Stimulated activated CD4-positive, alpha-beta T cell treated with anti-CD3 and anti-CD28 coated beads, TNF-alpha, amount 100 ng/mL, for 24 hours (primary cell): ENCODE measurements at regions not wholly inside any gene's neighbourhood (a gene's known extent, or its start where the extent isn't known, plus 50 kb on each side); places are given as distances from the start of the nearest gene placed in this dataset.

Source experiments
- DNase-seq, 3 experiments: peaks; one replicate each; pipeline ENCODE4 v3.0.0-alpha.2; 2020; ENCODE audit warnings: low read depth in 3 of 3

DNA sequence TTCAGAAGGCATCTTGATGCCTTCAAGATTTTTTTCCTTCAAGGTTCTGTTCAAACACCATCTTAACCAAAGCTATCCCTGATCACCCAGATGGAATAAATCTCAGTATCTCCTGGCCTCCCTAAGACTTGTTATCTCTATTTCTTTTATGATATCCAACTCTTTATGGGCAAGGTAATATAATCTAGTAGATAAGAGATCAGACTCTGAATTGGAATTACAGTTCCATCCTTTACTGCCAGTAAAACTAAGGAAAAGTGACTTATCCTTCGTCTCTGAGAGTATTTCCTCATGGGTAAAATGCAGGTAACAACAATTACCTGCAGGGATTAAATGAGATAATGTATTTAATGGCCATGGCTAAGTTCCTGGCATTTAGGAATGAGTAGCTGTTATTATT lies 445.0 kb upstream of the DAB1 start:
- DNase-seq, result no peak

DNA sequence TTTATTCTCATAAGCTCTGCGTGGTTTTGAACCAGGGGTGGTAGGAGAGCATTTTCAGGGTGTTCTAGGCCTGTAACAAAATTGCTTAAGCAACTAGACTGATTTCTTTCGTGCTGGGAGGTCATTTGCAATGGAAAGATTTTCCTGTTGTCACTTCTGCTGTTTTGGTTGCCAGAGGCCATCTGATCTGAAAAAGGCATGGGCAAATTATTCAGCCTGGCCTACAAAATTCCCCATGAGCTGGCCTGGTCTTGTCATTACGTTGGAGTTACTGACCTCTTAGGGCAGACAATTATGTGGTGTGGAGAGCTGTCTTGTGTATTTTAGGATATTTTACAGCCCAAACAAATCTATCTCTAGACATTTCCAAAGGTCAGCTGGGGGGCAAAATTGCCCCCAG lies 444.4 kb upstream of the DAB1 start:
- DNase-seq, result no peak

DNA sequence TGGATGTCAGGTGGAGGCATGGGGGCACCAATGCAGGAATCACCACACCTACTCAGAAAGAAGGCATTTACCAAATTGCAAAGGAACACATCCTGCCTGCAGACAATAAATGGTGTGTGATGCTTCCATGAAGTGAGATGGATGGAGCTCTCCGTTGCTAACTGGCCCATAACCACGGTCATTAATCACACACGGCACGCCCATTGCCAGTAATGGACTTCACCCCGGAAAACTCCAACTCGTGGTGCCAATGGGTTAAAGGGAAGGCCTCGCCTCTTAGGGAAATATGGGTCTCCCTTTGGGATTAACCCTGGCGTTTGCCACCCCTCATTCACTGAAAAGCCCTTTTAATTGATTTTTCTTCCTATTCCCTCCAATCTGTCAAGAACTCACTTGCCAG lies 443.1 kb upstream of the DAB1 start:
- no peak for DNase-seq

GRCh38 chr1:57860931-57861565 lies 437.2 kb upstream of the DAB1 start:
- no peak for DNase-seq

DNA sequence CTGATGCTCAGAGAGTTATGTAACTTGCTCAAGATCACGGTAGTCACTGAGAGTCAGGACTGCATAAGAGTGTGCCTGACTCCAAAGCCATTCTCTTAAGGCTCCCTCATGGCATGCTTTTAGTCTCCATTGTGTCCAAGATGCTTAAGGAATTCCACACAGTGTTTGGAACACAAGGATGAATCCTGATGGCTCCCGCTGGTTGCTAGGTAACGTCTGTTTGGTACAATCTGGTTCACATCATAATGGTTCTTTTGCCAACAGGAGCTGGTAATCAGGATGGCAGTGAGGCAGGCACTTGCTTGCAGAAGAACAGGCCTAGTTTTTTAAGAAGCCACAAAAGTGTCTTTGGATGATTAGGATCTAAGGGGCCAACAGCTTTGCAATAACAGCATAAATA lies 436.5 kb upstream of the DAB1 start:
- DNase-seq, result no peak

GRCh38 chr1:57858740-57859139 lies 434.9 kb upstream of the DAB1 start:
- no peak for DNase-seq

GRCh38 chr1:57857809-57858208 lies 433.9 kb upstream of the DAB1 start:
- no peak for DNase-seq

- DNase-seq, result no peak
These were observed 430.6 kb upstream of the DAB1 start for GRCh38 chr1:57854436-57854835.

- DNase-seq, result no peak
These were observed 426.5 kb upstream of the DAB1 start for GRCh38 chr1:57850176-57850940.

GRCh38 chr1:57848406-57848805 lies 424.5 kb upstream of the DAB1 start:
- no peak for DNase-seq

DNA sequence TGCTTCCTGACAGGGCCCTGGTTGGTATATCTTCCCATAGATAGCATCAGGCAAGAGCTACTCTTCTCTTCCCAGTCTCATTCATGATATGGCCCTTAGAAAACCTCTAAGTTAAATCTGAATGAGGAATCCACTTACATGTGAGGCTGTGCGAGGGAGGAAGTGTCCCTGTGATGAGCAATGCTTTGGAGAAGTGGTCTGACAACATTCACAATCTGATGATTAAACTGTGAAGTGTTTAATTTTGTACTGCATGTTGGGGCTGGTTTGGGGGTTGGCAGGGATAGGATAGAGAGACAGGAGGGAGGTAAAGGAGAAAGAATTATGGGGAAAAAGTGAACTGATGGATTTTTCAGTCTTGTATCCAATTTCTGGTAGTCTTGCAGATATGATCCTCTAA lies 421.2 kb upstream of the DAB1 start:
- DNase-seq, result no peak

DNA sequence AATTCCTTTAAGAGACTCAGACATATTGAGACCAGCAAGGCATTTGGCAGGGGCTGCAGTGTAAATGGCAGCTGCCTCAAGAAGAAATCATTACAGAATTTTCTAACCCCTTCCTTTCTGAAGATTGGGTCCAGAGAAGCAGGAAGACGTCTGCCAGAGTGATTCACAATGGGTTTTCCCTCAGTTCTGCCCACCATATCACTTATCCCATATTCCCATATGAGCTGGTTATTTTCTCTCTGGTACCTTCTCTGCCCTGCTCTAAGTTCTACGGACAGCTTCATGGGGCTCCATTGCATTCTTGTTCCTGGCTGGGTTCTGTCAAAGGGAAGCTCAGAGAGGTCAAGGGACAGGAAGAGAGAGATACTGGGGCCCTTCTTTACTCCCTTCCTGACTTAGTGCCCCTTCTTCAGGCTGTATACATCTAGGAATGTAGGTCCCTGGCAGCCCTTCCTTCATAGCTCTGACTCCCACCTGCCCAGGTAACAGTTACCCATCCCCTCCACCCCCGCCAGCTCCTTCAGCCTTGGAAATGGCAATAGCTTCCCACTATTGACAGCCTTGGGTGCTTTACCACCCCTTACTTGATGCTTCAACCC lies 420.6 kb upstream of the DAB1 start:
- no peak for DNase-seq

DNA sequence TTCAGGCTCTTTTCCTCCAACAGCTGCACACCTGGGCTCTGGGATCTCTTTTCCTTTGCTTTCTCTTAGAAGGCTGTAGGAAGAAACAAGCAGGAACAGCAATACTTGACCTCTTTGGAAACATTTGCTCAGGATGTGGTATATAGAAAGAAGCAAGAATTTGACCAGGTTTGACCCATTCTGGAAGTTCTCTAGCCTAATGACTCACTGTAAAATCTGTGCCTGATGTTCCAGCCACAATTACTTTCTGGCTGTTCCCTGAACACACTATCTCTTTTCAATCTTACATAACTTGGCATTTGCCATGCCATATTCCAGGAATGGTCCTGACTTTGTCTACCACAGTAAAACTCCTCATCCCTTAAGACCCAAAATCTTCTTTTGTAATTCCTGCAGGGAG lies 419.9 kb upstream of the DAB1 start:
- DNase-seq, result no peak

DNA sequence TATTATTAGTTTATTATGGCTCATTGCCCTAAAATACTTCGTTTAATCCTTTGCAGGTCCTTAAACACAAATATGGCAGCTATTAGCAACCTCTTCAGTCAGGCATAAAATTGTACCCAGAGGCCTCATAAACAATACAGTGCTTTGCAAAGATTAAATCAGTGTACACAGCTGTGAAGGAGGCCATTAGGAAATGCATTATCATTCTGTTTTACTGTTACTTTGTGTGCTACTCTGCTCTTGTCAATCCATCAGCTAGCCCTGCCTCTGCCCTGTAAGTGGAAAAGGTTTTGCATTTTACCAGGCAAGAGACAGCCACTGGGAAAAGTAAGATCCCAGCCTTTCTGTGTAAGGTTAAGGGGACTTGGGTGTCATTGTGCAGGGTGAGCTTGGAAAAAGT lies 415.7 kb upstream of the DAB1 start:
- DNase-seq, result no peak

DNA sequence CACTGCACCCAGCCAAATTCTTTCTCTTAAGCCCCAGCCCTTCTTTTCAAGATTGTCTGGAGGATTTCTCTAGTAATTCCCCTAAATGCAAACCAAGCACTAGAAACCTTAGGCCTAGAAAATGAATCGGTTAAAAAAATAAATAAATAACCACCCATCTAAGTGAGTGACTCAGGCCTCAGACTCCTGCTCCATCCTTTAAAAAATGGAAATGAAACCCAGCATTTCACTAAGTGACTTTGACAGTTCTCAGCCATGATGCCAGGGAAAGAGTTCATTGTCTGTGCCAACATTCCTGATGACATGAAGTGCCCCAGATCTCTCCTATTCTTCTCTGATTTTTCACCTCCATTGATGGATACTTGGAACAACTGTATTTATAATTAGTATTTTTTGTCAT lies 415.2 kb upstream of the DAB1 start:
- DNase-seq, result no peak

- DNase-seq, result no peak
These were observed 411.8 kb upstream of the DAB1 start for GRCh38 chr1:57835620-57836019.

DNA sequence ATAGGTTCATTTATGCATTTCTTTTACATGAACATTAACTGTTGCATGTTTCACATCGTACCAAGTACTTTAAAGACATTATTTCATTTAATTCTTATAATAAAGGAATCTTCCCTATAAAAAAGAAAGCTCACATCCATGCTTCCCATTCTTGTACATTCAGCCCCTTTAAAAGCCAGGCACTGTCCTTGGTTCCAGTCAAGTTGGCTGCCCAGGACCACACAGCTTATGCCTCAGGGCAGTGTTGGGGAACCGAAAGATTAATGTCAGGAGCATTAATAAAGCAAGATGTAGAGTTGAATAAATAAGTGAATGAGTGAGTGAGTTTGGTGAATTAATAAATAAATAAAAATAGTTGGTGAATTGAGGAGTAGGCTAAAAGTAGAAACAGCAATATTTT lies 409.4 kb upstream of the DAB1 start:
- no peak for DNase-seq

DNA sequence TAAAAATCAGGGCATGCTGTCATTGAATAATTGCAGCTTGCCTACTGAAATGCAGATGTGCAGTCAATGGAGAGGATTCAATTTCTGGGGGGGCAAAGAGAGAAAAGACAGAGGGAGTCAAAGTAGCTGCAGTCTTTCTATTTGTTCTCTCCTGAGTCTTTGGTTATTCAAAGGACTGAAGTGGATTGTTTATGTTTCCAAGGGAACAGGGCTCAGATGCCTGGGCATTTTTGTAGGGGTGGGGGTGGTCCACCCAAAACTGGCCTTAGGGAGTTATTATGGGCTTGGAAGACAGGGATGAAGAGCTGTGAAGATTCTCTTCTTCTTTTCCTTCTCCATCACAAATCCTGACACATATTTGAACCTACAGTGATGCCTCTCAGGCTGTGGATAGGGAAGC lies 408.8 kb upstream of the DAB1 start:
- no peak for DNase-seq

- DNase-seq, result no peak
These were observed 407.8 kb upstream of the DAB1 start for GRCh38 chr1:57831624-57832023.

GRCh38 chr1:57826535-57826934 lies 402.7 kb upstream of the DAB1 start:
- no peak for DNase-seq

- DNase-seq, result no peak
These were observed 400.7 kb upstream of the DAB1 start for GRCh38 chr1:57824535-57824934.

DNA sequence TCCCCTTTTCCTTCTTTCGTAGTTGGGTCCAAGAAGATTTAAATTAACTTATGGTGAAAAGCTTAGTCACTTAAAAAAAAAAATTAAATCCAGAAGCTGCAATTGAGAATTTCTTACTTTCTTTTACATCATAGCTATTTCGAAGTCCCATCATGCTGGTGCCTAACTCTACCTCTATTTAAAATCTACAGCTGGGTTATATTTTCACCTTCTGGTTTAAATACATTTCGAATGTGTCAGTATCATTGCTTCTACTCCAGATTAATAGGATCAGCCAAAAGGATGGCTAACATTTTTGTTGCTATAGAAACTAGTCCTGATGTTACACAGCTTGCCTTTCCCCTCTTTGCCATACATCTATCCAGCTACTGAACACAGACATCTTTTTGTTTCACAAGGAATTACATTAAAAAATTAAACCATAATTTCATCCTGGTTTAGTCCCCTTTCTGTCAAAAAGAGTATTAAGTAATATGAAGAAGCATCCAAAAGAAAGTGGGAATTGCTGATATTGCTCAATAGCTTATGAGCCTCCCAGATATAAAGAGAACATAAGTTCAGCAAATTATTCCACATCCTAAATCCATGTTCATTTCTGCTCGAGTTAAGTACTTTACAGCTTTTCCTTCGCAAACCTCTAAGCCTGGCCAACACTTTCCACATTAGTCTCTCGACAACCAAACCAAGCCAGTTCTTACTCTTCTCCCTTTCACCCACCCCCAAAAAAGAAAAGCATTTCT lies 396.7 kb upstream of the DAB1 start:
- DNase-seq, result no peak

DNA sequence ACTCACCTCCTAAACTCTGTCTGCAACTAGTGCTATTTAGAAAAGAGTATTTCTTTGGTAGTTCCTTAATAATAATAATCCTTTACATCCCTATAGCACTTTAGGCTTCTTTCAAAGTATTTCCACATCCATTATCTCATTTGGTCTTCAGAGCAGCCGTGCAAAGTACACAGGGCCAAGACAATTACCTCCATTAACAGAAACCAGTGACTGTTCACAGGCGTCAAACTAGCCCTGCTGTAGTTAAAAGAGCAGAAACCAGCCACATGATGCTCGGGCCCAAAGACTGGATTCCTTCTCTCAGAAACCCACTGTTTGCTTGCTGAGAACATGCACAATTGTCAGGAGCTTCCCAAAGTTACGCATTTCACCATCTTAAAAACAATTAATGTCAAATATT lies 396.0 kb upstream of the DAB1 start:
- DNase-seq, result no peak
